Gastroesophageal sphincter (tissue), 4 donors: ENCODE measurements at regions not wholly inside any gene's neighbourhood (a gene's known extent, or its start where the extent isn't known, plus 50 kb on each side); places are given as distances from the start of the nearest gene placed in this dataset.

Experiments used
- ATAC-seq: fragments of 150-250 bp; one replicate; pipeline ENCODE4 v1.9.1; 2016; ENCODE audit warnings: mild to moderate bottlenecking, moderate library complexity
- H3K27ac ChIP-seq, 4 donors: fragments of 200-600 bp; sonication (generic) in 3 of 4; 1 replicate in 3 of 4; 2 replicates in 1 of 4; pipeline ENCODE4 v1.5.1; 2016 to 2019
- H3K27me3 ChIP-seq: fragments of 200-600 bp; sonication (generic); one replicate; pipeline ENCODE4 v1.5.1; 2019
- H3K36me3 ChIP-seq, 2 donors: fragments of 200-600 bp; sonication (generic); one replicate each; pipeline ENCODE4 v1.5.1; 2019; ENCODE audit warnings: control low read depth in 1 of 2
- H3K4me1 ChIP-seq, 3 donors: fragments of 200-600 bp; sonication (generic); 1 replicate in 2 of 3; 2 replicates in 1 of 3; pipeline ENCODE4 v1.5.1; 2016 to 2019; ENCODE audit warnings: control low read depth in 2 of 3
- H3K4me3 ChIP-seq, 2 donors: fragments of 200-600 bp; sonication (generic); one replicate each; pipeline ENCODE4 v1.5.1; 2019; ENCODE audit warnings: mild to moderate bottlenecking in 1 of 2, moderate library complexity in 1 of 2
- H3K9me3 ChIP-seq, 3 donors: fragments of 200-600 bp; sonication (generic); one replicate each; pipeline ENCODE4 v1.5.1; 2017 to 2019; ENCODE audit warnings: control low read depth in 2 of 3
- EP300 ChIP-seq: sonication (generic); formaldehyde crosslinking; IDR thresholded peaks from one replicate; pipeline ENCODE4 v1.6.1; 2017; ENCODE audit warnings: antibody characterized with exemption, mild to moderate bottlenecking
- POLR2A ChIP-seq, 2 donors: fragments of 450-650 bp; IDR thresholded peaks; one replicate each; pipeline ENCODE4 v1.6.1; 2017; ENCODE audit warnings: antibody characterized with exemption in 2 of 2, mild to moderate bottlenecking in 2 of 2, moderate library complexity in 1 of 2
- POLR2AphosphoS5 ChIP-seq: sonication (generic); formaldehyde crosslinking; IDR thresholded peaks from one replicate; pipeline ENCODE4 v1.6.1; 2017; ENCODE audit warnings: antibody characterized with exemption
- WGBS, 2 donors: methylation state at CpG; one replicate each; pipeline ENCODE4 v1.1.5; 2018; ENCODE audit warnings: low coverage in 1 of 2; 5-methylcytosine and 5-hydroxymethylcytosine counted together
- TF ChIP-seq, protein P1 (sequence below), 4 experiments: fragments of 200-600 bp in 2 of 4; fragments of 450-650 bp in 2 of 4; sonication (generic) in 1 of 4; IDR thresholded peaks; one replicate each; pipeline ENCODE4 v1.5.1; 2017 to 2019; ENCODE audit warnings: antibody characterized with exemption in 4 of 4, mild to moderate bottlenecking in 2 of 4, moderate library complexity in 2 of 4

DNA sequence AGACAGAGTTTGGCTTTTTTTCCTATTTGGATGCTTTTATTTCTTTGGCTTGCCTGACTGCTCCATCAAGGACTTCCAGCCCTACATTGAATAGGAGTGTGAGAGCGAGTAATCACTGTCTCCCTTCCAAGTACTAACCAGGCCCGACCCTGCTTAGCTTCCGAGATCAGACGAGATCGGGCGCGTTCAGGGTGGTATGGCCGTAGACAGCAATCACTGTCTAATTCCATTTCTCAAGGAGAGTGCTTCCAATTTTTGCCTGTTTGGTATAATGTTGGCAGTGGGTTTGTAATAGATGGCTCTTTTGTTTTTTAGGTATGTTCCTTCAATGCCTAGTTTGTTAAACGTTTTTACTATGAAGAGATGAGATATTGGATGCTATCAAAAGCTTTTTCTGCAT is 125.0 kb upstream of the PEX5L start:
- no peak for ATAC-seq
- H3K9me3 ChIP-seq, result peaks cover 0 to 18% (median 0%) of the 10 kb centered on the region in 3 donors
- H3K27me3 ChIP-seq, result no peaks in the 10 kb centered on the region
- H3K4me3 ChIP-seq, result no peak overlapping the region
- no peaks in the 10 kb centered on the region for H3K4me1 ChIP-seq
- no peaks in the 10 kb centered on the region for H3K36me3 ChIP-seq
- TF ChIP-seq POLR2AphosphoS5 (no peak), POLR2A (IDR thresholded peaks at IDR 0.05) (no peak), EP300 (no peak)
- TF ChIP-seq, protein P1, sequence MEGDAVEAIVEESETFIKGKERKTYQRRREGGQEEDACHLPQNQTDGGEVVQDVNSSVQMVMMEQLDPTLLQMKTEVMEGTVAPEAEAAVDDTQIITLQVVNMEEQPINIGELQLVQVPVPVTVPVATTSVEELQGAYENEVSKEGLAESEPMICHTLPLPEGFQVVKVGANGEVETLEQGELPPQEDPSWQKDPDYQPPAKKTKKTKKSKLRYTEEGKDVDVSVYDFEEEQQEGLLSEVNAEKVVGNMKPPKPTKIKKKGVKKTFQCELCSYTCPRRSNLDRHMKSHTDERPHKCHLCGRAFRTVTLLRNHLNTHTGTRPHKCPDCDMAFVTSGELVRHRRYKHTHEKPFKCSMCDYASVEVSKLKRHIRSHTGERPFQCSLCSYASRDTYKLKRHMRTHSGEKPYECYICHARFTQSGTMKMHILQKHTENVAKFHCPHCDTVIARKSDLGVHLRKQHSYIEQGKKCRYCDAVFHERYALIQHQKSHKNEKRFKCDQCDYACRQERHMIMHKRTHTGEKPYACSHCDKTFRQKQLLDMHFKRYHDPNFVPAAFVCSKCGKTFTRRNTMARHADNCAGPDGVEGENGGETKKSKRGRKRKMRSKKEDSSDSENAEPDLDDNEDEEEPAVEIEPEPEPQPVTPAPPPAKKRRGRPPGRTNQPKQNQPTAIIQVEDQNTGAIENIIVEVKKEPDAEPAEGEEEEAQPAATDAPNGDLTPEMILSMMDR (IDR thresholded peaks at IDR 0.05), result no peak
- H3K27ac ChIP-seq, result no peak overlapping the region
- 67 to 87% methylated on average over 5 to 9 of the region's 9 CpGs for WGBS, 2 donors

DNA sequence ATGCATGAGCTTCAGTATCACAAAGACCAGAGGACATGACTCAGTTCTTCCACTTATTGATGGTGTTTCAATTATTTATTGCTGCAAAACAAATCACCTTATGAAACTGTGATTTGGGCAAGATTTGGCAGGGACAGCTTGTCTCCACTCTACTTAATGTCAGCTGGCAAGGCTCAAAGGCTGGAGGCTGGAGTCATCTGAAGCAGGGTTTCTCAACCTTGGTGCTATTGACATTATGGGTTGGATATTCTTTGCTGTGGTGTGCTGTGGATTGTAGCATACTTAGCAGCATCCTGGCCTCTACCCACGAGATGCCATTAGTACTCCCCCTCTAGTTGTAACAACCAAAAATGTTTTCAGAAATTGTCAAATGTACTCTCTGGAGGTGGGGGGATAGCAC is 138.8 kb upstream of the PEX5L start:
- Histone ChIP-seq H3K27ac (no peak overlapping the region), H3K9me3 (no peaks in the 10 kb centered on the region), H3K4me3 (no peak overlapping the region), H3K4me1 (no peaks in the 10 kb centered on the region), H3K27me3 (no peaks in the 10 kb centered on the region), H3K36me3 (no peaks in the 10 kb centered on the region)
- TF ChIP-seq EP300 (no peak), POLR2A (IDR thresholded peaks at IDR 0.05) (no peak), POLR2AphosphoS5 (no peak)
- TF ChIP-seq, protein P1 (IDR thresholded peaks at IDR 0.05), result no peak
- whole genome bisulfite sequencing, 2 donors, result 86% methylated on average over 1 of the region's 1 CpG; no CpG with 5 or more reads in 1 of the 2 donors
- no peak for ATAC-seq

DNA sequence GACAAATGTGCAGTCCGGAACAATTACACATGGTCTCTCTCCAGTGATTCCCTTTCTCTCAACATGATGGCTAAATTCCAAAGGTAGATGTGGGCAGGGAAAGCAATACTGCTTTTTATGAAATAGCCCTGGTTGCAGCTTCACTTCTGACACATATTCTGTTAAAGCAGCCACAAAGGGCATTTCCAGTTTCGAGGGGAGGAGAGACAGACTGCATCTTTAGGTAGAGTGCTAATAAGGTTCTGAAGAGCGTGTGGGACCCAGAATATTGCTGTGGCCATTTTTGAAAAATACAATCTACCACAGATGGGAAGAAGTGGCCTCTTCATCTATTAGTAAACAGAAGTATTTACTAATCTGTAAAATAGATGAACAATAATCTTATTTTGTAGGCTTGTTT is 139.3 kb upstream of the PEX5L start:
- H3K4me1 ChIP-seq, result no peaks in the 10 kb centered on the region
- TF ChIP-seq POLR2A (IDR thresholded peaks at IDR 0.05) (no peak), POLR2AphosphoS5 (no peak), EP300 (no peak)
- TF ChIP-seq, protein P1 (IDR thresholded peaks at IDR 0.05), result no peak
- ATAC-seq, result no peak
- H3K9me3 ChIP-seq, result no peaks in the 10 kb centered on the region
- no peak overlapping the region for H3K27ac ChIP-seq
- H3K27me3 ChIP-seq, result no peaks in the 10 kb centered on the region
- WGBS, 2 donors, result 74 to 78% methylated on average over 3 of the region's 3 CpGs
- no peak overlapping the region for H3K4me3 ChIP-seq
- no peaks in the 10 kb centered on the region for H3K36me3 ChIP-seq

DNA sequence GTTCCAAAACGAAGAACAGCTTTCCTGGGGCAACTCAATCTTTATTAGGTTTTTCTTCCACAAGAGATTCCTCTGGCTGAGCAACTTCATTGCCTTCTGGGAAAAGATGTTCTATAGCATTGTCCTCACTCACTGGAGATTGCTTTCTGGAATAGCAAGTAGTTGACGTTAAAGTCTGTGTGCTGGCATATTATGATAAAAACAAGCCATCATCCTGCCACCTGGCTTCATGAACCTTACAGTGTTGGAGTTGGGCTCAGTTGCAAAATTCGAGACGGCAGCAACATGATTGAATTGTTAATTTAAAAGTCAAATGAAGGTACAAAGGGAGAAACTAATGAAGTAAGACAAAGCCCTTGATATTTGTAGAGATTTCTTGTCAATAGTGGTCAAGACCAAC is 140.5 kb upstream of the PEX5L start:
- WGBS, 2 donors, result 65 to 75% methylated on average over 4 of the region's 4 CpGs
- H3K4me3 ChIP-seq, result no peak overlapping the region
- H3K27ac ChIP-seq, result no peak overlapping the region
- no peak for ATAC-seq
- H3K4me1 ChIP-seq, result no peaks in the 10 kb centered on the region
- H3K36me3 ChIP-seq, result no peaks in the 10 kb centered on the region
- TF ChIP-seq POLR2A (IDR thresholded peaks at IDR 0.05) (no peak), POLR2AphosphoS5 (no peak), EP300 (no peak)
- TF ChIP-seq, protein P1 (IDR thresholded peaks at IDR 0.05), result no peak
- H3K27me3 ChIP-seq, result no peaks in the 10 kb centered on the region
- no peaks in the 10 kb centered on the region for H3K9me3 ChIP-seq

DNA sequence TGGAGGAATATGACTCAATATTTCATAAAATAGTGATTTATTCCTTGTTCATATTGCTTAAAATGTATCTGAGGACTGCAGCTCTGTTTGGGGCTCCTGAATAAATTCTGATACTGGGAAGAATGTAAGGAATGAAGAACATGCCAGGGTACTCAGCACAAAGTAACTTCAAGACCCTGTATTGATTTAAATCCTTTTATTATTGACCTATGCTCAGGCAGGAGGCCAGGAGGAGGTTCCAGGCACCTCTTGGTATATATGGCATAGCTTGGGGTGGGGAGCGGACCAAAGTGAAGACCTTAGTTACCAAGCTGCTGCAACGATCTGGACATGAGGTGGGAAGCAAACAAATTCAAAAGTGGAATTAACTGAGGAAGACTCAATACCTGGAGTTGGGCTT is 142.8 kb upstream of the PEX5L start:
- 80 to 86% methylated on average over 2 of the region's 2 CpGs for WGBS, 2 donors
- no peak for ATAC-seq
- Histone ChIP-seq H3K27me3 (no peaks in the 10 kb centered on the region), H3K36me3 (no peaks in the 10 kb centered on the region), H3K27ac (no peak overlapping the region), H3K9me3 (no peaks in the 10 kb centered on the region), H3K4me3 (no peak overlapping the region), H3K4me1 (no peaks in the 10 kb centered on the region)
- TF ChIP-seq POLR2A (IDR thresholded peaks at IDR 0.05), result no peak
- TF ChIP-seq, protein P1 (IDR thresholded peaks at IDR 0.05), result no peak
- no peak for TF ChIP-seq POLR2AphosphoS5
- no peak for TF ChIP-seq EP300
